ENCODE measurements at regions not wholly inside any gene's neighbourhood (a gene's known extent, or its start where the extent isn't known, plus 50 kb on each side); places are given as distances from the start of the nearest gene placed in this dataset.
A peak's percentile ranks its signal among the peaks of the same experiment; 100 is the strongest.

- no TSS peak for BruUV-seq (replicated peaks)
- CTCF ChIA-PET: interaction anchor here (1.0 kb wide), 1 partner anchor 23 kb away, joined by 3 read pairs; no protein-coding TSS in a partner anchor
- H3K9me3 ChIP-seq (replicated peaks; ENCODE audit: control insufficient read depth, insufficient read depth, low read length): no peaks in the 10 kb centered on the region
- no peaks in the 10 kb centered on the region for H3K36me3 ChIP-seq (ENCODE audit: control insufficient read depth in 2 of 2, extremely low read depth in 1 of 2, insufficient read depth in 2 of 2, low read length in 2 of 2)
- H3K79me2 ChIP-seq (ENCODE audit: control insufficient read depth, insufficient read depth, low read length): no peaks in the 10 kb centered on the region
- peak overlapping the region; percentile 83 for H3K27ac ChIP-seq (ENCODE audit: insufficient read depth, low read depth, low read length)
- H3K9me1 ChIP-seq (replicated peaks; ENCODE audit: control insufficient read depth, extremely low read depth, insufficient read depth, low read length): no peaks in the 10 kb centered on the region
- H3K9ac ChIP-seq (replicated peaks; ENCODE audit: extremely low read depth, insufficient read depth, low read length): peak overlapping the region; percentile 71
- H3K4me1 ChIP-seq (ENCODE audit: control insufficient read depth, extremely low read depth, insufficient read depth, low read length): peaks cover 13% of the 10 kb centered on the region
- peak overlapping the region; percentile 98 for H2AFZ ChIP-seq (ENCODE audit: low read depth, low read length)
- H4K20me1 ChIP-seq (replicated peaks; ENCODE audit: control insufficient read depth, extremely low read depth, insufficient read depth, low read length): no peaks in the 10 kb centered on the region
- DNase-seq (ENCODE audit: low read depth, low spot score) (no peak), FAIRE-seq (no peak)
- POLR2A ChIA-PET: no interaction called here
- TF ChIP-seq MAX (IDR thresholded peaks at IDR 0.05; ENCODE audit: insufficient read depth, insufficient read length): no peak
- no peak for TF ChIP-seq POLR2A (IDR thresholded peaks at IDR 0.05; ENCODE audit: low read depth, low read length)
- TF ChIP-seq EZH2 (IDR thresholded peaks at IDR 0.05; ENCODE audit: borderline replicate concordance, low read depth, low read length, severe bottlenecking): no peak
- TF ChIP-seq MYC (IDR thresholded peaks at IDR 0.05; ENCODE audit: low read depth, low read length): no peak
- no peak for TF ChIP-seq CTCF (IDR thresholded peaks at IDR 0.05; ENCODE audit: extremely low read depth in 1 of 2, insufficient read depth in 1 of 2, low read depth in 1 of 2, low read length in 2 of 2)
- intact Hi-C loops (cut with micrococcal nuclease) (loop anchor here (5.0 to 10.0 kb wide), 2 partner anchors 654 to 781 kb away; partner anchors contain the start of gene MBNL3), dilution Hi-C loops (cut with MboI; ENCODE audit: extremely low pct_ligation_motif_present, low sequenced_read_pairs) (no loop called here)
- peak overlapping the region in 1 of 3 experiments; percentile 10 for H3K4me3 ChIP-seq (replicated peaks in 1 of 3; ENCODE audit: insufficient read depth in 1 of 3, low read depth in 1 of 3, low read length in 3 of 3)
- no peaks in the 10 kb centered on the region for H3K27me3 ChIP-seq (ENCODE audit: control insufficient read depth in 2 of 2, insufficient read depth in 2 of 2, low read length in 2 of 2)
- peak overlapping the region; percentile 69 for H3K4me2 ChIP-seq (ENCODE audit: insufficient read depth, low read length)
Observed at GRCh38 chrX:131831185-131831520, 191.9 kb upstream of the STK26 start.

GRCh38 chrX:131836161-131836560 is 186.9 kb upstream of the STK26 start:
- Histone ChIP-seq H4K20me1 (replicated peaks; ENCODE audit: control insufficient read depth, extremely low read depth, insufficient read depth, low read length) (no peaks in the 10 kb centered on the region), H3K9me3 (replicated peaks; ENCODE audit: control insufficient read depth, insufficient read depth, low read length) (no peaks in the 10 kb centered on the region), H3K27me3 (ENCODE audit: control insufficient read depth in 2 of 2, insufficient read depth in 2 of 2, low read length in 2 of 2) (no peaks in the 10 kb centered on the region), H2AFZ (ENCODE audit: low read depth, low read length) (no peak overlapping the region), H3K4me3 (replicated peaks in 1 of 3; ENCODE audit: insufficient read depth in 1 of 3, low read depth in 1 of 3, low read length in 3 of 3) (no peak overlapping the region), H3K36me3 (ENCODE audit: control insufficient read depth in 2 of 2, extremely low read depth in 1 of 2, insufficient read depth in 2 of 2, low read length in 2 of 2) (no peaks in the 10 kb centered on the region), H3K4me2 (ENCODE audit: insufficient read depth, low read length) (no peak overlapping the region), H3K27ac (ENCODE audit: insufficient read depth, low read depth, low read length) (no peak overlapping the region), H3K9me1 (replicated peaks; ENCODE audit: control insufficient read depth, extremely low read depth, insufficient read depth, low read length) (no peaks in the 10 kb centered on the region), H3K79me2 (ENCODE audit: control insufficient read depth, insufficient read depth, low read length) (no peaks in the 10 kb centered on the region), H3K9ac (replicated peaks; ENCODE audit: extremely low read depth, insufficient read depth, low read length) (no peak overlapping the region), H3K4me1 (ENCODE audit: control insufficient read depth, extremely low read depth, insufficient read depth, low read length) (peaks cover 12% of the 10 kb centered on the region)
- intact Hi-C loops (cut with micrococcal nuclease): loop anchor here (10.0 kb wide), 1 partner anchor 649 kb away; the partner anchor contains the start of gene MBNL3
- FAIRE-seq: peak; percentile 82
- ChIA-PET CTCF (no interaction called here), POLR2A (no interaction called here)
- dilution Hi-C loops (cut with MboI; ENCODE audit: extremely low pct_ligation_motif_present, low sequenced_read_pairs): no loop called here
- peak; percentile 35 for TF ChIP-seq FOS (IDR thresholded peaks at IDR 0.05; ENCODE audit: borderline replicate concordance, insufficient read depth, low read length)
- TF ChIP-seq POLR2AphosphoS5 (IDR thresholded peaks at IDR 0.05; ENCODE audit: insufficient read depth, low read depth, low read length): no peak
- peak; percentile 29 for TF ChIP-seq JUN (IDR thresholded peaks at IDR 0.05; ENCODE audit: borderline replicate concordance, insufficient read depth, insufficient read length, low read depth)
- BruUV-seq (replicated peaks): no TSS peak
- no peak for DNase-seq (ENCODE audit: low read depth, low spot score)

Data from endothelial cell of umbilical vein (primary cell).